Gastrocnemius medialis (tissue), 4 donors: ENCODE measurements at regions not wholly inside any gene's neighbourhood (a gene's known extent, or its start where the extent isn't known, plus 50 kb on each side); places are given as distances from the start of the nearest gene placed in this dataset.

Experiments used
- ATAC-seq, 2 donors: fragments of 150-250 bp; one replicate each; pipeline ENCODE4 v1.9.1; 2016
- DNase-seq, 2 donors: peaks; one replicate each; pipeline ENCODE4 v3.0.0-alpha.2; 2019
- H3K27ac ChIP-seq, 4 donors: fragments of 200-600 bp; sonication (generic); 1 replicate in 1 of 4; 2 replicates in 3 of 4; pipeline ENCODE4 v1.5.1; 2016 to 2018; ENCODE audit warnings: mild to moderate bottlenecking in 2 of 4, moderate library complexity in 1 of 4
- H3K27me3 ChIP-seq, 3 donors: fragments of 200-600 bp; sonication (generic) in 2 of 3; 1 replicate in 1 of 3; 2 replicates in 2 of 3; pipeline versions ENCODE4 v1.5.1 to v1.6.0; 2016 to 2019; ENCODE audit warnings: mild to moderate bottlenecking in 1 of 3, moderate library complexity in 1 of 3
- H3K36me3 ChIP-seq, 2 donors: fragments of 200-600 bp; sonication (generic) in 1 of 2; one replicate each; pipeline ENCODE4 v1.5.1; 2017 to 2018
- H3K4me1 ChIP-seq, 2 donors: fragments of 200-600 bp; sonication (generic) in 1 of 2; one replicate each; pipeline ENCODE4 v1.5.1; 2016 to 2017; ENCODE audit warnings: mild to moderate bottlenecking in 2 of 2
- H3K4me3 ChIP-seq, 4 donors: fragments of 200-600 bp; sonication (generic) in 3 of 4; 1 replicate in 1 of 4; 2 replicates in 3 of 4; pipeline ENCODE4 v1.5.1; 2016 to 2019; ENCODE audit warnings: mild to moderate bottlenecking in 2 of 4
- H3K9me3 ChIP-seq, 3 donors: fragments of 200-600 bp; sonication (generic) in 2 of 3; 1 replicate in 1 of 3; 2 replicates in 2 of 3; pipeline ENCODE4 v1.5.1; 2016 to 2019
- CTCF ChIP-seq, 5 experiments: fragments of 450-650 bp in 3 of 5; fragments of 200-600 bp in 2 of 5; sonication (generic) in 2 of 5; IDR thresholded peaks in 4 of 5; conservative IDR thresholded peaks in 1 of 5; 1 replicate in 4 of 5; 2 replicates in 1 of 5; pipeline ENCODE4 v1.5.1; 2016 to 2019; ENCODE audit warnings: antibody characterized with exemption in 5 of 5, mild to moderate bottlenecking in 3 of 5, moderate library complexity in 3 of 5
- POLR2A ChIP-seq, 2 donors: fragments of 450-650 bp; IDR thresholded peaks; one replicate each; pipeline ENCODE4 v1.6.1; 2017; ENCODE audit warnings: antibody characterized with exemption in 2 of 2, mild to moderate bottlenecking in 2 of 2, moderate library complexity in 2 of 2
- in situ Hi-C, 4 donors: fragments of 200-750 bp; cut with MboI; loops; one replicate each; pipeline versions ENCODE4 v1.15.0 to v1.8.0; 2017; ENCODE audit warnings: low sequenced_read_pairs in 4 of 4
- intact Hi-C: fragments of 100-400 bp; cut with DNase I; formaldehyde crosslinking; loops from one replicate; pipeline ENCODE4 v1.15.1; 2023; ENCODE audit warnings: low total_unique reads

- in situ Hi-C loops, result no loop called here
- Histone ChIP-seq H3K27ac (no peak overlapping the region), H3K4me1 (no peaks in the 10 kb centered on the region), H3K9me3 (no peaks in the 10 kb centered on the region), H3K4me3 (no peak overlapping the region), H3K27me3 (no peaks in the 10 kb centered on the region), H3K36me3 (no peaks in the 10 kb centered on the region)
- TF ChIP-seq CTCF (IDR thresholded peaks at IDR 0.05 in 4 of 5, conservative IDR thresholded peaks at IDR 0.05 in 1 of 5), result no peak
- no peak for TF ChIP-seq POLR2A (IDR thresholded peaks at IDR 0.05)
- DNase-seq (no peak), ATAC-seq (no peak)
- intact Hi-C loops, result no loop called here
Observed at GRCh38 chr13:97753942-97754670, 199.4 kb upstream of the IPO5 start.

GRCh38 chr13:97757807-97758206, 195.7 kb upstream of the IPO5 start:
- no peak overlapping the region for H3K27ac ChIP-seq

GRCh38 chr13:97758317-97758716, 195.2 kb upstream of the IPO5 start:
- H3K36me3 ChIP-seq, result no peaks in the 10 kb centered on the region
- in situ Hi-C loops (no loop called here), intact Hi-C loops (no loop called here)
- H3K4me3 ChIP-seq, result no peak overlapping the region
- no peaks in the 10 kb centered on the region for H3K9me3 ChIP-seq
- TF ChIP-seq POLR2A (IDR thresholded peaks at IDR 0.05), result no peak
- no peak for TF ChIP-seq CTCF (IDR thresholded peaks at IDR 0.05 in 4 of 5, conservative IDR thresholded peaks at IDR 0.05 in 1 of 5)
- DNase-seq, result no peak
- no peak overlapping the region for H3K27ac ChIP-seq
- H3K27me3 ChIP-seq, result no peaks in the 10 kb centered on the region
- no peaks in the 10 kb centered on the region for H3K4me1 ChIP-seq
- no peak for ATAC-seq

More at GRCh38 chr13:97757807-97758206, 195.7 kb upstream of the IPO5 start:
- H3K4me1 ChIP-seq, result no peaks in the 10 kb centered on the region
- no peaks in the 10 kb centered on the region for H3K27me3 ChIP-seq
- DNase-seq (no peak), ATAC-seq (no peak)
- H3K36me3 ChIP-seq, result no peaks in the 10 kb centered on the region
- H3K4me3 ChIP-seq, result no peak overlapping the region
- intact Hi-C loops (no loop called here), in situ Hi-C loops (no loop called here)
- no peaks in the 10 kb centered on the region for H3K9me3 ChIP-seq
- no peak for TF ChIP-seq CTCF (IDR thresholded peaks at IDR 0.05 in 4 of 5, conservative IDR thresholded peaks at IDR 0.05 in 1 of 5)
- TF ChIP-seq POLR2A (IDR thresholded peaks at IDR 0.05), result no peak

GRCh38 chr13:97761796-97762540, 191.5 kb upstream of the IPO5 start:
- Histone ChIP-seq H3K4me3 (no peak overlapping the region), H3K4me1 (no peaks in the 10 kb centered on the region), H3K9me3 (no peaks in the 10 kb centered on the region), H3K27me3 (no peaks in the 10 kb centered on the region), H3K27ac (no peak overlapping the region), H3K36me3 (no peaks in the 10 kb centered on the region)
- DNase-seq (no peak), ATAC-seq (no peak)
- intact Hi-C loops, result no loop called here
- in situ Hi-C loops, result no loop called here
- TF ChIP-seq CTCF (IDR thresholded peaks at IDR 0.05 in 4 of 5, conservative IDR thresholded peaks at IDR 0.05 in 1 of 5) (no peak), POLR2A (IDR thresholded peaks at IDR 0.05) (no peak)
